ENCODE measurements at regions not wholly inside any gene's neighbourhood (a gene's known extent, or its start where the extent isn't known, plus 50 kb on each side); places are given as distances from the start of the nearest gene placed in this dataset.

GRCh38 chr6:121616406-121616805 lies 181.0 kb downstream of the GJA1 start:
- 95 to 99% (median 95%) methylated on average over 3 of the region's 3 CpGs for WGBS, 3 donors
- intact Hi-C loops (cut with DNase I), result no loop called here

GRCh38 chr6:121617388-121617787 lies 181.9 kb downstream of the GJA1 start:
- Histone ChIP-seq H3K4me3 (no peak overlapping the region), H3K4me1 (ENCODE audit: insufficient read depth) (no peaks in the 10 kb centered on the region), H3K9me3 (no peaks in the 10 kb centered on the region), H3K27ac (no peak overlapping the region), H3K27me3 (no peaks in the 10 kb centered on the region), H3K36me3 (no peaks in the 10 kb centered on the region)
- no peak for DNase-seq
- TF ChIP-seq EP300 (IDR thresholded peaks at IDR 0.05), result no peak
- TF ChIP-seq CTCF (IDR thresholded peaks at IDR 0.05), result no peak
- TF ChIP-seq POLR2A (IDR thresholded peaks at IDR 0.05), result no peak
- intact Hi-C loops (cut with DNase I), result no loop called here

More at GRCh38 chr6:121616406-121616805, 181.0 kb downstream of the GJA1 start:
- Histone ChIP-seq H3K9me3 (no peaks in the 10 kb centered on the region), H3K4me3 (no peak overlapping the region), H3K27ac (no peak overlapping the region), H3K36me3 (no peaks in the 10 kb centered on the region), H3K4me1 (ENCODE audit: insufficient read depth) (no peaks in the 10 kb centered on the region), H3K27me3 (no peaks in the 10 kb centered on the region)
- no peak for DNase-seq
- TF ChIP-seq EP300 (IDR thresholded peaks at IDR 0.05), result no peak
- no peak for TF ChIP-seq CTCF (IDR thresholded peaks at IDR 0.05)
- no peak for TF ChIP-seq POLR2A (IDR thresholded peaks at IDR 0.05)

GRCh38 chr6:121619013-121619412 lies 183.6 kb downstream of the GJA1 start:
- DNase-seq, result no peak
- H3K4me3 ChIP-seq, result no peak overlapping the region
- H3K4me1 ChIP-seq (ENCODE audit: insufficient read depth), result no peaks in the 10 kb centered on the region
- no peak for TF ChIP-seq CTCF (IDR thresholded peaks at IDR 0.05)
- no peak for TF ChIP-seq POLR2A (IDR thresholded peaks at IDR 0.05)
- TF ChIP-seq EP300 (IDR thresholded peaks at IDR 0.05), result no peak
- no peak overlapping the region for H3K27ac ChIP-seq
- H3K36me3 ChIP-seq, result no peaks in the 10 kb centered on the region
- no peaks in the 10 kb centered on the region for H3K9me3 ChIP-seq
- WGBS, 3 donors, result 60 to 70% (median 67%) methylated on average over 2 of the region's 2 CpGs
- intact Hi-C loops (cut with DNase I), result no loop called here
- H3K27me3 ChIP-seq, result no peaks in the 10 kb centered on the region

- intact Hi-C loops (cut with DNase I), result no loop called here
- no peak for DNase-seq
- Histone ChIP-seq H3K36me3 (no peaks in the 10 kb centered on the region), H3K9me3 (no peaks in the 10 kb centered on the region), H3K27me3 (no peaks in the 10 kb centered on the region), H3K4me3 (no peak overlapping the region), H3K4me1 (ENCODE audit: insufficient read depth) (no peaks in the 10 kb centered on the region), H3K27ac (no peak overlapping the region)
- WGBS, 3 donors, result 62 to 68% (median 64%) methylated on average over 7 to 8 of the region's 8 CpGs
- TF ChIP-seq POLR2A (IDR thresholded peaks at IDR 0.05) (no peak), CTCF (IDR thresholded peaks at IDR 0.05) (no peak)
Observed at GRCh38 chr6:121619987-121620740, 184.7 kb downstream of the GJA1 start.

Measured in ovary (tissue), 7 donors.